ENCODE measurements at regions not wholly inside any gene's neighbourhood (a gene's known extent, or its start where the extent isn't known, plus 50 kb on each side); places are given as distances from the start of the nearest gene placed in this dataset.

- TF ChIP-seq CTCF (conservative IDR thresholded peaks at IDR 0.05; ENCODE audit: low read length) = no peak
- no peak for TF ChIP-seq EZH2phosphoT487 (IDR thresholded peaks at IDR 0.05; ENCODE audit: borderline replicate concordance)
Observed at GRCh38 chr1:193927550-193927949, 741.1 kb upstream of the B3GALT2 start.

All from Loucy (cell line).